ENCODE measurements at regions not wholly inside any gene's neighbourhood (a gene's known extent, or its start where the extent isn't known, plus 50 kb on each side); places are given as distances from the start of the nearest gene placed in this dataset.

- TF ChIP-seq ZNF274 (IDR thresholded peaks at IDR 0.05; ENCODE audit: low read depth, low read length): no peak
- TF ChIP-seq YY1 (IDR thresholded peaks at IDR 0.05; ENCODE audit: insufficient read depth, insufficient read length): no peak
These were observed 109.1 kb upstream of the GRM3 start for GRCh38 chr7:86534641-86535040.
